GM21717 (cell line): ENCODE measurements at regions not wholly inside any gene's neighbourhood (a gene's known extent, or its start where the extent isn't known, plus 50 kb on each side); places are given as distances from the start of the nearest gene placed in this dataset.

Experiments
- ATAC-seq: cut with Tn5 transposase; IDR thresholded peaks from one replicate; pipeline ENCODE4 v1.9.1; 2021; ENCODE audit warnings: mild to moderate bottlenecking, moderate library complexity; ENCODE audit not compliant: unreplicated experiment

DNA sequence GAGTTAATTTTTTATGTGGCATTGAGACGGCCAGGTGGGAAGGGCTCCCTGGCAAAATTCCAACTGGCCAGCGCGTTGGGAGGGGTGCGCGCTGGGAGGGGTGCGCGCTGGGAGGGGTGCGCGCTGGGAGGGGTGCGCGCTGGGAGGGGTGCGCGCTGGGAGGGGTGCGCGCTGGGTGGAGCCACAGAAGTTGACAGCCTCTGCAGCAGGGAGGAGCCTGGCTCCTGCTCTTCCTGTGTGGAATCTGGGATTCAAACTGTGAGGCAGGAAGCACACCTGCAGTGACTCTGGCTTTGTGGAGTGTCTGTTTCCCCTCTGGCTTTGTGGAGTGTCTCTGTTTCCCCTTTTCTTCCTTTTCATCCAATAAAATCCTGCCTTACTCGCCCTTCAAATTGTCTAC lies 147.9 kb upstream of the CBLN2 start:
- no peak for ATAC-seq

DNA sequence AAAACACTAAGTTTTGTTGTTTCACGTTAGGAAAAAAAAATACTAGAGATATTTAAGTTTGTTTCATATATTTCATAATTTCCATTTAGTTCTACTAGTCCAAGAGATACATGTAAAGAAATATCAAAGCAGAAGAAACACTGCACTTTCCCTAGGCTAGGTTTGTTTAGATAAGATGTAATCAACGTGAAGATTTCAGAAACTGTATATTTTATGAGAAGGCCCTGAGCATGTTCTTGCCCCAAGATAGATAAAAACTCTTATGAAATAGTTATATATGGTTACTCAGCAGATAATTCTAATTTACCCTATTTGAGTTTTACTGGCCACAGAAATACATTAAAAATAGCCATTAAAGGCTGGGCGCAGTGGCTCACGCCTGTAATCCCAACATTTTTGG lies 143.6 kb upstream of the CBLN2 start:
- ATAC-seq: no peak

DNA sequence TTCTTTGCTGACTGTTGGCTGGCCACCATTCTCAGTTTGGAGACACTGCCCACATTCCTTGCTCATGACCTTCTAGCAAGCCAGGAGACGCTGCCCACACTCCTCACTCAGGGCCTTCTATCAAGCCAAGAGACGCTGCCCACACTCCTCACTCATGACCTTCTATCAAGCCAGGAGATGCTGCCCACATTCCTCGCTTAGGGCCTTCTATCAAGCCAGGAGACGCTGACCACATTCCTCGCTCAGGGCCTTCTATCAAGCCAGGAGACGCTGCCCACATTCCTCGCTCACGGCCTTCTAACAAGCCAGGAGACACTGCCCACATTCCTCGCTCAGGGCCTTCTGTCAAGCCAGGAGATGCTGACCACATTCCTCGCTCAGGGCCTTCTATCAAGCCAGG lies 131.3 kb upstream of the CBLN2 start:
- no peak for ATAC-seq

DNA sequence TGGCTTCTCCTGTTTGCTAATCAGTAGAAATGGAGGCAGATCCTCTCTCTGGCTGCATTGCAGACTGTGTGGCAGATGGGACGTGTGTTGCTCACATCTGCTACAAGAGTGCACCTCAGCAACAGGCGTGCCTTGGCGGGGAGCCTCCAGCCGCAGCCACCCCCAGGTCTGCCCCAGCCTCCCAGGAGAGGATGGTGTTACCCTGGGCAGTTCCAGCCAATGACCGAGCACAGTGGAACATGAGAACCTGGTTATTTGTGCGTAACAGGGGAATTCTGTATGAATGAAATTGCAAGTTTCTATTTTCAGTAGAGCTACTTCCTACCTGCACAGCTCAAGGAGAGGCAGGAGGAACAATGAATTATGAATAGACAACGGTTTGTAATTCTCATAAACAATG lies 130.6 kb upstream of the CBLN2 start:
- ATAC-seq: peak; percentile 97

DNA sequence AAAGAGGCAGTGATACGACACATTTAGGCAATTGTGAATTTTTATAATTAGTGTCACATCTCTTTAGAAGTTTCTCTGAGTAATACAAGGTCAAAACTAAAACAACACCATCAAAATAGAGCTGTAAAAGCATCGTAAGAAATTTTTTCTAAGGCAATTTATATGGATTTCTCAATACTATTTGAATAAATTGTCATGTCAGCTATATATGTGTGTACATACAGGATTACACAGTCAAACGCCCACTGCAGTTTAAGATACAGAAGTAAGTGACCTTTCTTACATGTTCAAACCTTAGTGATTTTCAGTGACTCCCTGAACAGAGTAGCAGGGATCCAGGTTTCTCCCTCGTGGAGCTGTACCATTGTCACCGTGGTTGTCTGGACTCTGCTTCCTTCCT lies 129.1 kb upstream of the CBLN2 start:
- ATAC-seq: no peak

DNA sequence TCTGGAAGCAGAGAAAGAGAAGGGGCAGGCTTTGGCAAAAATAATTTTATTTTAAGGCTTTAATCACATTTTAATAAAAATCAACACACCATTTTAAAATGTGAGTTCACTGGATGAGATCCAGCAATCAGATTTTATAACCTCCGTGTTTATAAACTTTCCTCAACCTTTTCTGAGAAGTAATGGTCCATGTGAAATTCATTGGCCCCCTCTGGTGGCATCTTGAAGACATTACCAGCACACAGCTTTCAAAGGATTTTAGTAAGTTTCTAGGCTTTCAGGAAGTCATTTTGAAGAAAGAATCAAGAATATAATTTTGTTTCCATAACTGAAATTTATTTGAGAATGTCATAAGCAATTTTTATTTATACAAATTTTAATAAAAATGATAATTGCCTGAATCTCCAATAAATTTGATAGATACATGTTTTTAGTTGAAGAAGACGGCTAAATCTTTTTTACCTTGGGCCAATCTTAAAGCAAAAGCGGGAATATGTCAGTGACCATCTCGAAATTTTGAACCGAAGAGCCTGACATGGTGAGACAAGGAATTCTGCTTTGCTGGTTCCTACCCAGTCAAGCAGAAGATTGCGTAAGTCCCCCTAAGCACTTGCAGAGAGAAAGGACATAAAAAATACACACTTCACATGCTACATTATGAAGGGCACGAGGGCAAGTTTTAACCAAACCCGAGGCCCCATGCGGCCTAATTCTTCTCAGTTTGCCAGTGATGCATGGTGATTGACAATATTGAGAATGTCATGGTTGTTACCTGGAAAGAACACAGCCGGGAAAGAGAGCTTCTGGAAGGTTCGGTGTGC lies 128.4 kb upstream of the CBLN2 start:
- peak; percentile 38 for ATAC-seq

DNA sequence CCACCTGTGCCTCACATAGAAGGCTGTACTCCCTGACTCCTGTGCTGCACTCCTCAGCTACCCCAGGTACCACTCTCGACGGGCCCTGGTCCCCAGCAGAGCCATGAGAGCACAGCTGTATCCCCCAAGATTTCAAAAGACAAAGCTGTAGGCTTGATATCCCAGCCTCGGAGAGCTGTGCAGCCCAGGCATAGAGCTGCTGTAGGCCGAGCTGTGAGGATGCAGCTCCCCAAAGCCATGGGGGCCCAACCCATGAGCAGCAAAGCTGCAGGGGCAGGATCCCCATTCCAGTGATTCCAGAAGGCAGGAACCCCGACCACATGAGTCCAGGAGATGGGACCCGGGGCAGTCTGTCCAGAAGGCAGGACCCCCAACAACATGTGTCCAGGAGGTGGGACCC lies 123.8 kb upstream of the CBLN2 start:
- ATAC-seq: no peak

DNA sequence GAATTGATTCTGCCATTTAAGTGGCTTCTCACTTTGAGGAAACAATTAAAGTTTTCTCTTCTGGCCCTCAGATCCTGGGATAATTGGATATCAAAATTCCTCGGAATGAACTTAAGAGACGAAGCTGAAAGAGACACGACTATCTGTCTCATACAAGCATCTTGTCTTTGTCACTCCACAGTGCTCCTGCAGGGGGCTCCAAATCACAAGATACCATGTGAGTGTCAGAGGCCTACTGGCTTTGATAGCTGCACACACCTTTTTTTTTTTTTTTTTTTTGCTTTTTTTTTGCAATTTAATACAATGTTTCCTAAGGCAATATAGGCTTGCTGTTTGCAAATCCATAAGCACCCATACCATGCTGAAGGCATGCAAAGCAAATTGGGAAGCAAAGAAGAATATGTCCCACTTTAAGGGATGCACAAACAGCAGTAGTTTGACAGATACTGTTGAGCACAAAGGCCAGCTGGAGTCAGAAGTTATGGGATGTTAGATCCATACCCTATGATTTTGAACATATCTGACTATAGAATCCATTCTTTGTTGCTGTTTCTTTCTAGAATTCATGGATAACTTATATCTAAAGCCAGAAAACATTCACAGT lies 109.0 kb upstream of the CBLN2 start:
- ATAC-seq: peak; percentile 96

DNA sequence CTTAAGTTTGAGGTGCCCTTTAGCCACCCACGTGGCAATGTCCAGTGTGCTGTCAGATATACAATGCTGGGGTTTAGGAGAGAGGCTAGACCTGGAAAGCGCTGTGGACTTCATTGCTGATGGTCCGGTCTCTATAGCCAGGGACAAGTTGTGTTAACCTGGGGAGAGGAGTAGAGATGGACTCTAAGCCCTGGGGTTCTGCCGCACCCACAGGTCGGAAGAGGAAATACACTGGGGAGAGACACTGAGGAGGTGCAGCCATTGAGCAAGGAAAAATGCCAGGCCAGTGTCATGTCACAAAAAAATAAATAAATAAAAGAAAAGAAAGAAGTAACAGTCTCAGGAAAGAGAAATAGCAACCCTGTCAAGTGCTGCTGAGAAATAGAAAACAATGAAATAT lies 106.9 kb upstream of the CBLN2 start:
- no peak for ATAC-seq

DNA sequence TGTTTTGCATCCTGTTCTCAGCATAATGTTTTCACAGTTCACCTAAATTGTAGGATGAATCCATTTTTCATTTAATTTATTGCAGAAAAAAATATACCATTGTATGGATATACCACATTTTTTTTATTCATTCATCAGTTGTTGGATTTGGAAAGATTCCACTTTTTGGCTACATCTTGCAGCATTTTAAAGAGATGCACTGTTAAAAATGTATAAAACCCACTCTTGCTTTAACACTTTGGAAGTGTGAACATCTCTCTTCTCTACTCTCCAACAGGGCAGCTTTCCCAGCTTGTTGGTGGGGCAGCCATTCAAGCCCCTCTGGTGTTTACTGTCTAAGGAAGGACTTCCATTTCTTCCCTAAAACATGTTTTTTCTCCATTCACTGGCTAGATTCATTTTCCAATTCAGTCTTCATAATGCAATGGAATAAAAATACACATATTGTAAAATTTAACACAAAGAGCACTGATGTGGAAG lies 104.4 kb upstream of the CBLN2 start:
- no peak for ATAC-seq

DNA sequence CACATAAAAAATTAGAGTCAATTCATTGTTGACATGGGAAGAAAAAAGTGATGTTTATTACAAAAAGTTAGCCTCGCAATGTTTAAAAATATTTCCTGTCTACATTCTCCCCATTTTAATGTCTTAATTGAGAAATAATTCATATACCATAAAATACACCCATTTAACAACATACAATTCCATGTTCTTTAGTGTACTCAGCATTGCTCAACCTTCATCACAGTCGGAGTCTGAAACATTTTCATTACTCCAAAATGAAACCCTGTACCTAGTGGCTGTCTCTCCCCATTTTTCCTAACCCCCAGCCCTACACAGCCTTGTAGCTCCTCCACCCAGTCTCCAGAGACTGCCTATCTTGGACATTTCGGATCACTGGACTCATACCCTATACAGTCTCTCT lies 103.9 kb upstream of the CBLN2 start:
- no peak for ATAC-seq

DNA sequence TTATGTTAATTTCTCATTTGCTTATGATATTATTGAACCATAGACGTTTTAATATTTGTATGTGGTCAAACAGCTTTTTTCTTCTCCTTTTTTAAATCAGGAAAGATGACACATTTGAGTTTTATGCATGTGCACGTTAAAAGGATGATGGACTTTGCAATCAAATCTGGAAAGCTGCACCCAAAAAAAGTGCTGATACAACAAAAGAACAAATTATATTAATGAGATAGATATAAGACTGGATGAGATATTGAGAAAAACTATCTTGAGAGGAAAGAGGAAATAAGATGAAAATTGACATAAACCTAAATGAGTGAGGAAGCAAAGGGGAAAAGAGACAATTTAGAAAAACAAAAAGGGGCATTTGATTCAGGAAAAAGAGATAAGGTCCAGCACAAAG lies 96.4 kb upstream of the CBLN2 start:
- ATAC-seq: no peak

DNA sequence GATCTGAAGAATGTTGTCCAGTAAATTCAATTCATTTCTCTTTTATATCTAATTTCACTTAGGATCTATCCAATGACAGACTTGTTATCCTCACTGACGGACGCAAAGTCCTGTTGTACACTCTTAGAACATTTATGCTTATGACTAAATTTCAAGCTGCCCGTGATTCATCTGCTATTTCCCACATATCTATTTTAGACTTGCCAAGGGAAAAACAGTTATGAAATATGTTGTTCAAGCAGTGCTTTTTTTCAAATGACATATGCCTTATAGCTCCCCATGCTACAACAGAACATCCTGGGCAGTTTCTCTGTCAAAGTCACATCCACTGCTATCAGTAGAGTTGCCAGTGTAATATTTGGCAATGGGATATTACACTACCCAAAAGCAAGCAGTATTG lies 94.2 kb upstream of the CBLN2 start:
- no peak for ATAC-seq

DNA sequence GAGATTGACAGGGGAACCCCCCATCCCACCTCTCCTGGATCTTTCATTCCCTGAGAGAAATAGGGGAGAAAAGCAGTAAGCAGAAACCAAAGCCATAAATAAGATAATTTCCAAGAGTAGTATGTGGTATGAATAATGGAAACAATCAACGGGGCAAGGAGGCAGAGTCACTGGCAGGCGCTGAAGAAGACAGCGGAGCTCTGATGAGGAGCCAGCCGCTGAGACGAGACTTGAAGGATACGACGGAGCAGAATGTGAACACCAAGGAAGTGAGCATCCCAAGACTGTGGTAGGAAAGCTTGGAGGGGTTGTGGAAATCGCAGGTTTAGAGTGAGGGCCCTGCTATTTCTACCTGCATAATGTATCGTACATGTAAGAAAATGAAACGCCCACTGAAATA lies 93.6 kb upstream of the CBLN2 start:
- no peak for ATAC-seq

DNA sequence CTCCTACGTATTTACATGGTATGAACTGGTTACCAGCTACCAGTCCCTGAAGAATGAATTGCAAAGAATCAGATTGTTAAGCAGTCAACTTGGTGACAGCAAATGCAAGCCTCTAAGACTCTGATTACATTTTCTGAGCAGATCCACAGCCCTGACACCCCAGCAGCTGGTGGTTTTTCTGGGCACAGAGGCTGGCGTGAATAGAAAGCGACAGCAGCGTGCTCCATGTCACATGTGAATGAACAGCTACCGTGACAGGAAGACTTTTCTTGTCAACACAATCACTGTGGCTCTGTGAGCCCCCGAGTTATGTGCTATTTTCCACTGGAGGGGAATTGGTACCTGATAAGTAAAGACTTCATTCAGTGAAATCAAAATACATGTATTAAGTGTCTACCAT lies 93.2 kb upstream of the CBLN2 start:
- ATAC-seq: no peak

DNA sequence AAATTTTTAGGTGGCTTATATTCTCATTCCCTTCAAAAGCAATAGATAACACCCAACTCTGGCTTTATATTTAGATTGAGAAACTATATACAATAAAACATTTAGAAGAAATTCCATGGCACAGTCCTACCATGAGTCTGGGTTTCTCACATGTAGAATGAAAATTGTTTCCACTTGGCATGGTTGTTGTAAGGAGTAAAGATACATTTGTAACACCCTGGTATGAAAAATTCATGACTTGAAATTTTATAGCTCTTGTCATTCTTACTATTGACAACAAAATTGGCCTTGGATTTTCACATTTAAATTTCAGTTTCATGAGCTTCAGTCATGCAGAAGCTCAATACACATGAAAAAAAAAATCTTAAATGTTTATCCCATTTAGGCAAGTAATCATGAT lies 92.5 kb upstream of the CBLN2 start:
- ATAC-seq: no peak

DNA sequence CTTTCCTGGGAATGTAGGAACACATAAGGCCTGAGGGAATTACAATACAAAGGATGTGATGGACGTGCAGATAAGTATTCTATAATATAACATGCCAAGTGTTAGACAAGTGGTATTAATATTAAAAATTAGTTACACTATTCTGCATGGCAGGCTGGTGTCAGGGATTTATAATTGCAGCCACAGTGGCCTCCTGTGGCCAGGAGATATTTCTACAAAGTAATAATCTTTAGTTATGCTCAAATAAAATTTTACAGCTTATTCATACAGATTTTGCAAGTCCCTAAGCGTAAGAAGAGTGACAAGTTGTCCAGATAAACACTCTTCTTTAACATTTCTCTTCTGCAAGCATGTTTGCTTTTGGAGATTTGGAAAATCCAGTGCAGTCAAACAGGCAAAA lies 90.4 kb upstream of the CBLN2 start:
- no peak for ATAC-seq

DNA sequence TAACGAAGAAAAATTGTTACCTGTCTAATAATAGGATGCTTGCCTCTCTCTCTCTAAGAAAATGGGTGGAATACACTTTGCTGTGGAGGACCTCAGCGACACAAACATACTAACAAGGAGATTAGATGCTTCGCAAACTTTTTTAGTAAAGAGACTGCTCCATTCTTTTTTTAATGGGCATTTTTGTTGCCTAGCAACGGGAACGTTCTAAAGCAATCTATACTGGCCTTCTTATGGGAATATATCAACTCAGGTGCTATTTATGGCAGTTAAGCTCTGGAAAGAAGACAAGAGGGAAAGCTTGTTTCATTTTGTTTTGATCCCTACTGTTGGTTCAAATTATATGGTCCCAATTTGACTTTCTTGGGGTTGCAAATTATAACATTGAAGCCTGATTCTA lies 86.8 kb upstream of the CBLN2 start:
- no peak for ATAC-seq

DNA sequence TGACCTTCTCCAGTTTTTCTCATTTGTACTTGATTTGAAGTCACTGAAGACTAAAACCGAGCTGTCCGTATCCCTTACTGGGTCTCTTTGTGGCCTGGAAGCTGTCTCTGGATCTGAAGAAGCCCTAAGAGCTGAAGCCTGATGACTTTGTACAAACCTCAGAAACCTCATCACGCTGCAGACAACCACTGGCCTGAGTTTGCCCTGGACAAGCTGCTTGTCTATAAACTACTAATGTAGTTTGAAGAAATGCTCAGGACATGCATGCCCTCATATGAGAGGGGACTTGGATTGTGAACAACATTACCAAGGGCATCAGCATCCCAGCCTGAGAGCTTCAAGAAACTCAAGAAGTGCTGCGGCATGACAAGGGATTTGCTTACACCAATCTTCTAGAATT lies 79.3 kb upstream of the CBLN2 start:
- ATAC-seq: no peak

DNA sequence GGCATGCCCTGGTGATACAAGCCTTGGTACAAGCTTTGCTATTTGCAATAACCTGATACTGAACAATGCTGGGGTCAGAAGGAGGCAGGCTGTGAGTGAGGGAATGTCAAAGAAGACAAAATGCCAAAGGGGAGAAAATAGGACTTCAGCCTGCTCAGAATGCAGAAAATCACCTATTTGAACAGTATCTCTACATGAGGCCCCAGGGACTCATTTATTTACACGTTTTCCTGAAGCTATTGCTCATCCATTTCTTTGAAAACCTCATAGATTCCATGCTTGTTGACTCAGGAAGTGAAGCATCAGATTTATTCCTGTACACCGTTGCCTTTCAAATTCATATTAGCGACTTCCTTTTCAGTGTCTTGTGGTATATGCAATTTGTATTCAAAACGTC lies 69.4 kb upstream of the CBLN2 start:
- no peak for ATAC-seq

DNA sequence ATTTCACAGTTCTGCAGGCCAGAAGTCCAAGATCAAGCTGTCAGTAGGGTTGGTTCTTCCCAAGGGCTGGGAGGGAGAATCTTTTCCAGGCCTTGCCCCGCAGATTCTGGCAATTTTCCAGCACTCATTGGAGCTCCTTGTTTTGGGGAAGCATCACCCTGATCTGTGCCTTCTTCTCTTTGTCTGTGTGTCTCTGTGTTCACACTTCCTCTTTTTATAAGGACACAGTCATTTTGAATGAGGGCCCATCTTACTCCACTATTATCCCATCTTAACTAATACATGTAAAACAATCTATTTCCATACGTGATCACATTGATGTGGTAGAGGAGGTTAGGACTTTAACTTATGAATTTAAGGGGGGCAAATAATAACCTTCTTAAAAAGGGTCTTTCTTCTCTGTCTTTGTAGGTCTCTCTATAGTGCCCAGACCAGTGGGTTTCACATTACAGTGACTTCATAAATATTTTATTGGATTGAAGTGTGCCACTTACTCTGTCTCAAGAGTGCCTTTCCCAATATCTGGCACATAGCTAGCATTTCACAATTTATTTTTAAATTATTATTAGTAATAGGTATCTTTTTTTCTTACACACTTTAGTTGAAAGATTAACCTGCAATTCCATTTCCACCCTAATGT lies 68.9 kb upstream of the CBLN2 start:
- no peak for ATAC-seq

DNA sequence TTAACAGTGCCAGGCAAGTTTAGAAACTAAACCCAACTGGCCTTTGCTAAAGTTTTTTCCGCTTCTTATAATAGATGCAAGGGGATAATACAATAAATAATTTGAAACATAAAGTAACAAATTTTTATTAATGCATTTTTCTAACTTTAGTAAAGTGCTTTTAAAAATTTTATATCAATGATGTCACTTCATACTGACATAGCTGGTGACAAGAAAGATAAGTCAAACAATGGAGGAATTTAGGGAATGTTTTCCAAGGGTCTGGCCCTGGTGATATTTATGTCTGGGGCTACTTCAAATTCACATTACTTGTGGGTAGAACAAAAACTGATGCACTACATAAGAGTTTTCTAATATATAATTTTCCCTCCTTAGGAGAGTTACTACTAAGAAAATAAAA lies 61.2 kb upstream of the CBLN2 start:
- no peak for ATAC-seq
